ENCODE measurements at regions not wholly inside any gene's neighbourhood (a gene's known extent, or its start where the extent isn't known, plus 50 kb on each side); places are given as distances from the start of the nearest gene placed in this dataset.

- H3K9me2 ChIP-seq (replicated peaks; ENCODE audit: insufficient read depth) = no peaks in the 10 kb centered on the region
- no peak overlapping the region for H3K4me3 ChIP-seq
- no peaks in the 10 kb centered on the region for H3K79me2 ChIP-seq
- no peaks in the 10 kb centered on the region for H3K36me3 ChIP-seq (replicated peaks; ENCODE audit: insufficient read depth, low read depth)
- no peak overlapping the region for H3K4me2 ChIP-seq
- no peak overlapping the region for H2AFZ ChIP-seq
- peaks cover 7% of the 10 kb centered on the region for H3K27me3 ChIP-seq
- no peaks in the 10 kb centered on the region for H4K20me1 ChIP-seq (ENCODE audit: insufficient read depth, poor library complexity, severe bottlenecking)
- TF ChIP-seq EZH2phosphoT487 (IDR thresholded peaks at IDR 0.05; ENCODE audit: low read depth, severe bottlenecking, unreplicated experiment) = no peak
- no peak for TF ChIP-seq EZH2 (IDR thresholded peaks at IDR 0.05; ENCODE audit: borderline replicate concordance)
- TF ChIP-seq CTCF (IDR thresholded peaks at IDR 0.05; ENCODE audit: poor library complexity) = no peak
- 90% methylated on average over 4 of the region's 4 CpGs for WGBS (ENCODE audit: low lambda C conversion rate, missing lambda C conversion rate)
- H3K9me3 ChIP-seq (ENCODE audit: low read depth) = no peaks in the 10 kb centered on the region
- H3K4me1 ChIP-seq (ENCODE audit: insufficient read depth) = no peaks in the 10 kb centered on the region
- H3K27ac ChIP-seq = no peak overlapping the region
- no peak for DNase-seq (ENCODE audit: low spot score)
Measured at GRCh38 chr1:20432341-20432740, 53.7 kb downstream of the CAMK2N1 start.

- no peaks in the 10 kb centered on the region for H3K9me2 ChIP-seq (replicated peaks; ENCODE audit: insufficient read depth)
- H3K79me2 ChIP-seq = no peaks in the 10 kb centered on the region
- no peaks in the 10 kb centered on the region for H4K20me1 ChIP-seq (ENCODE audit: insufficient read depth, poor library complexity, severe bottlenecking)
- H3K27me3 ChIP-seq = peaks cover 3% of the 10 kb centered on the region
- H3K36me3 ChIP-seq (replicated peaks; ENCODE audit: insufficient read depth, low read depth) = no peaks in the 10 kb centered on the region
- no peak overlapping the region for H2AFZ ChIP-seq
- TF ChIP-seq CTCF (IDR thresholded peaks at IDR 0.05; ENCODE audit: poor library complexity) (no peak), EZH2phosphoT487 (IDR thresholded peaks at IDR 0.05; ENCODE audit: low read depth, severe bottlenecking, unreplicated experiment) (no peak), EZH2 (IDR thresholded peaks at IDR 0.05; ENCODE audit: borderline replicate concordance) (no peak)
- H3K4me2 ChIP-seq = no peak overlapping the region
- no peak for DNase-seq (ENCODE audit: low spot score)
- H3K9me3 ChIP-seq (ENCODE audit: low read depth) = no peaks in the 10 kb centered on the region
- no peak overlapping the region for H3K4me3 ChIP-seq
- H3K4me1 ChIP-seq (ENCODE audit: insufficient read depth) = no peaks in the 10 kb centered on the region
- H3K27ac ChIP-seq = no peak overlapping the region
- WGBS (ENCODE audit: low lambda C conversion rate, missing lambda C conversion rate) = 56% methylated on average over 6 of the region's 6 CpGs
Measured at GRCh38 chr1:20431176-20431460, 54.9 kb downstream of the CAMK2N1 start.

- peak; percentile 48 for DNase-seq (ENCODE audit: low spot score)
- no peak overlapping the region for H3K4me3 ChIP-seq
- TF ChIP-seq EZH2phosphoT487 (IDR thresholded peaks at IDR 0.05; ENCODE audit: low read depth, severe bottlenecking, unreplicated experiment) = no peak
- peak; percentile 71 for TF ChIP-seq CTCF (IDR thresholded peaks at IDR 0.05; ENCODE audit: poor library complexity)
- no peaks in the 10 kb centered on the region for H3K4me1 ChIP-seq (ENCODE audit: insufficient read depth)
- no peak overlapping the region for H2AFZ ChIP-seq
- H3K79me2 ChIP-seq = no peaks in the 10 kb centered on the region
- no peaks in the 10 kb centered on the region for H3K36me3 ChIP-seq (replicated peaks; ENCODE audit: insufficient read depth, low read depth)
- H3K9me3 ChIP-seq (ENCODE audit: low read depth) = no peaks in the 10 kb centered on the region
- 33% methylated on average over 10 of the region's 12 CpGs for WGBS (ENCODE audit: low lambda C conversion rate, missing lambda C conversion rate)
- no peaks in the 10 kb centered on the region for H3K9me2 ChIP-seq (replicated peaks; ENCODE audit: insufficient read depth)
- no peak overlapping the region for H3K4me2 ChIP-seq
- peaks cover 3% of the 10 kb centered on the region for H3K27me3 ChIP-seq
- no peaks in the 10 kb centered on the region for H4K20me1 ChIP-seq (ENCODE audit: insufficient read depth, poor library complexity, severe bottlenecking)
- no peak overlapping the region for H3K27ac ChIP-seq
Measured at GRCh38 chr1:20430355-20431175, 55.4 kb downstream of the CAMK2N1 start.
